ENCODE measurements at regions not wholly inside any gene's neighbourhood (a gene's known extent, or its start where the extent isn't known, plus 50 kb on each side); places are given as distances from the start of the nearest gene placed in this dataset.

DNA sequence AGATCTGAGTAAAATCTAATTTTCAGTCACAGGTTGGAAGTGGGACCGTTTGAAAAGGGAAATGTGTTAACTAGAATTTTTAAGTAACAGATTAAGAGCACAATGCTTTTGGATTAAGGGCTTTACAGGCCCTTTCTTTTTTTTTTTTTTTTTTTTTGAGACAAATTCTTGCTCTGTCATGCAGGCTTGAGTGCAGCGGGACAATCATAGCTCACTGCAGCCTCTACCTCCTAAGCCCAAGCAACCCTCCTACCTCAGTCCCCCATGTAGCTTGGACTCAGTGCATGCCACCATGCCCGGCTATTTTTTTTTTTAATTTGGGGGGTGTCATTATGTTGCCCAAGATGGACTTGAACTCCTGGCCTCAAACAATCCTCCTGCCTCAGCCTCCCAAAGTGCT, 363.7 kb downstream of the LIG4 start:
- no peak for DNase-seq

DNA sequence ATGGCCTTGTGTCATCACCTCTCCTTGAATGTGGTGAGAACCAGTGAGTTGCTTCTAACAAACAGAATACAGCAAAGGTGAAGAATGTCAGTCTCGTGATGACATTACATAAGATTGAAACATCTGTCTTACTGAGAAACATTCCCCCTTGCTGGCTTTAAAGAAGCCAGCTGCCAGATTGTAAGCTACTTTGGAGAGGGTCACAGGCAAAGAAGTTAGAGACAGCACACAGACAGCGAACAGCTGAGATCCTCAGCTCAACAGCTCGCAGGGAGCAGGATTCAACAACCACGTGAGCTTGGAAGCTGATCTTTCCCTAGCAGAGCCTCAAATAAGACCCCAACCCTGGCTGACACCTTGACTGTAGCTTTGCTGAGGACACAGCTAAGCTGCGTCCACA, 367.9 kb downstream of the LIG4 start:
- DNase-seq: no peak

DNA sequence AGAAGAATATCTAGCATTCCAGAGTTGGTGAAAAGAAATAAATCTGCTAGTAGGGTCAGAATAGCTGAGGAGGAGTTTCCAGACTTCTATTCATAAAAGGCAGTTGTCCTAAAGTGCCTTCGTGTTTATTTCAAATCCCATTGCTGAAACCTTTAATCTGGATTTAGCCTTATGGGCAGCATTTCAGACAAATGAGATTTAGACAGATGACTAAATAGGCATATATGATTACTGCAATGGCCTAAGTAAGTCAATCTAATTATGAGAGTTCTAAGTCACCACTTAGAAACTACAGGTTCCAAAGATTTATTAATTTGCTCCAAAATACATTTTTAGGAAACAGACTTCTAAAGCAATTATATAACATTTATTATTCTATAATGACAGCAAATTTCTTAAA, 368.7 kb downstream of the LIG4 start:
- DNase-seq: no peak

DNA sequence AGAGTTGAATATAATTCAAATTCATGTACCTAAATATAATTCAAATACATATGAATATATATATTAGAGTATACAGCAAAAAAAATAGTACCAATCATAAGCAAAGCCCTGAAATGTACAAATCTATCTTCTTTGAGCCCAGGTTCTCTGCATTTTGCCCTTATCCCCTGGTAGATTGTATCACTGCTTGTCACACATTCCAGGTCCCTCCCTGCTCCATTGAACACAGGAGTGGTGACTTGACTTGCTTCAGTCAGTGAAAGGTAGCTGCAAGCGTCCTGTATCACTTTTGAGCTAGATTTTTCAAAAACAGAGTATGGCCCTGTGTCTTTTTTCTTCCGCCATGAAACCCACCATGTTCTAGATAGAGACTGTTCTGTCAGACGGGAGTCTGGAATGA, 369.4 kb downstream of the LIG4 start:
- no peak for DNase-seq

DNA sequence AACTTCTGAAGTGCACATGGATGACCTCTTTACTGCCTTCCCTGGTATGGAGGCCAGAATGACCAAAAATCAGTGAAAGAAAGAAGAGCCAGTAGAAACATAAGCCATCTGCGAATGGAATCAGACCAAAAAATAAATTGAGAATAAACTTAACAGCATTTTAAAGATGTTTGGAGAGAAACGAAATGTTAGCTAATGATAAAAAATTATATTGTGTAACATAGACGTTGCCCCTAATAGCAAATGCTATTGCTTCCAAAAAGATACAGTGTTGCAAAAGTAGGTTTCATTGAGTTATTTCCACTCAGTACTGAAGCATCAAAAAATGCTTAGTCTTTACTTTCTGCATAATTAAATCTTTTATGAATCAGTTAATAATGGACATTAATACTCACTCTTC, 371.7 kb downstream of the LIG4 start:
- DNase-seq: no peak

DNA sequence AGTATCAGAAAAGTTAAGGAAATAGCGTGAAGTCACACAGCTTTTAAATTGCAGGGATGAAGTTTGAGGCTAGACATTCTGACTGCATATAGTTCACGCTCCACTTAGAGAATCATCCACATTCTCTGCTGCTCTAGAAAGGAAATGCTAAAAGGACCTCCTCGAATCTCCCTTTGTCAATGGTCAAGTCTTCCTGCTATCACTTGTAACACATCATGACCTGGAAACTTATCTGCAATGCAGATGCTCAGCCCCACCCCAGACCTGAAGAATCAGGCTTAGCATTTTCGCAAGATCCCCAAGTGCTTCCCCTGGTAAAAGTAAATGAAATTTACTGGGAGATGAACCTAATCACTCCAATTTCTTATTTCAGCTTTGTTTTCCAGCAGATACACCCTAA, 372.1 kb downstream of the LIG4 start:
- DNase-seq: no peak

DNA sequence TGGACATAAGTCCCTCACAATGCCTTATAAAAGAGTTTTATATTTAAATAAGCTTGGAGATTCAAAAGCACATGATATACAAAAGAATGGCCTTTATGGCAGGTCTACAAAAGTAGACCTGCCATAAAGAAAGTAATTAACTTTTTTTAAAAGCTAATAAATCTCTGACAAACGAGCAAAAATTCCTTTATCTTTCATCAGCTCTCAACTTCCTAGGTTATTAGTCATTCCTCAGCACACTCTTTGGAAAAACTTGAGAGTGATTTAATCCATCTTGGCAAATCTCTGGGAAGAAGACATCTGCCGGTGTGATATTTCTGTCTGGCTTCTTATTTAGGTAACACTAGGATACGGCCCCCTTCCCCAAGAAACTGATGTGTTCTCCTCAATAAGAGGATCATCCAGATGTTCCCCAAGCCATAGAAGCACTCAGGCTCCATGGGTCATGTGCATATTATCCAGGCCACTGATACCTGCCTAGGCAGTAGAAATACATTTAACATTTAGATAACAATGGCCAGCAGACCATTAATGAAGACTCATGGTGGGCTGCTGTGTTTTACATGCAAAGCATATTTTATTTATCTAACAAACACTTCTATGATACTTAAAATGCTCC, 372.7 kb downstream of the LIG4 start:
- DNase-seq: no peak

DNA sequence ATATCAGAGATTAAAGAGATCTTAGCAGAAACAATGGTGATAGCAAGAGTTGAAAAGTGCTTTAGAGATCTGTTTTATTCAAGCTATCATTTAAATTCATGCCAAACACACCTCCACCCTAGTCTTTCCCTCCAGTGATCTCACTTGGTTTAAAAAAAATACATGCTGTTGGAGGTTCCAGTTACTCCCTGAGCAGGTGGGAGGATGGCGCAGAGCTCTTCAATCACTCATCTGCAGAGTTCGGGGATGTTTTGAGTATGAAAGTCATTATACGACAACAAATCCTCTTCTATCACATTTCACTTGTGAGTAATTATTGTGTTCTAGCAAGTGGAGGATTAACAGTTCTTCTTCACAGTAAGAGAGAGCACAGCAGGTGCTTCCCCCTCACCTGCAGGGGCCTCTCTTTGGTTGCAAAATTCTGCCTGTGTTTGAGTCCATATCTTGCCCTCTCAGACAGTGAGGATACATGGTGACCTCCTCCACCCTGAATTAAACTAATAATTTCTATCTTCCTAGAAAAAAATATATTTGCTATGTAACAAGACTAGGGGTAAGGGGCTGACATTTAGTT, 376.7 kb downstream of the LIG4 start:
- DNase-seq: no peak

DNA sequence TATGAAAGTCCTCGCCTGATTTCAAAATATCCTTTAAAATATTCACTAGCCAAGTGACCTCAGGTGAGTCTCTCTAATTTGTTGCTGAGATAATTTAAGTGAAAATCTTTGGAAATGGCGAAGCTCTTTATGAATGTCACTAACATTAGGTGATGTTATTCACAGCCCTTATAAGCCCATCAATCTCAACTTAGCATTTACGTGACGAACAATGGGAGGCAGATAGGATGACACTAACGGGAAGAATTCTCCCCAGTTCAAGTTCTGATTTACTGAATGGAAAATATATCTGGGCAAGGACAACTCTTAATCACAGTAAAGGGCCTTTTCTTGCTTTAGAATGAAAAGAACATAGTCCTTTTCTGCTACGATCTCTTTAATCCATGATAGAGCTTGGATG, 378.7 kb downstream of the LIG4 start:
- DNase-seq: no peak

DNA sequence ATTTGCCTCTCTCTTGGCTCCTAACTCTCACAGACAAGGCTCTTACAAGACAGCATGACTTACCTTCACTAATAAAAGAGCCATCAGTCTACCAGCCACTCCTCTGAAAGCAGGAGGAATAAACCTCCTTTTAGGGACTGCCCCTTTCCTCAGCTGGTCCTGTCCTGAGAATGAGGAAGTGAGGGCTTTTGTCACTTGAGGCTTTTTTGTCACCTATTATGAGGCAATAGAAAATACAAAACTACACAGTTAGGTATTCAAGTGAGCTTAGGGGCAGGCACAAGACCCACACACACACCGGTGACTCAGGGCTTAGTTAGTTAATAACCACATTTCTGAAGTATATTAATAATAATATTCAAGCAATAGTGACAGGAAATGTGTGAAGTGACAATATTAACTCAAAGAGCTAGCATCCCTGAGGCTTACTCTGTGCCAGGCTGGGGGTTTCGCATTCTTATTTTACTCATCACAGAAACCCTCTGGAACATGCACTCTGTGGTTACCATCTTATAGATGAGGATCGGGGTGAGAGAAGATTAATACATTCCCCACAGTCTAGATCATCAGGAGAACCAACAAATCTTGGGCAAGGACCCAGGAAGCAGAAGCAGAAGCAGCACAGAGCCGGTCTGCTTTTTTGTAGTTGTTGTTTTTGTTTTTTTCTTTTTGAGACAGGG, 379.9 kb downstream of the LIG4 start:
- DNase-seq: no peak

DNA sequence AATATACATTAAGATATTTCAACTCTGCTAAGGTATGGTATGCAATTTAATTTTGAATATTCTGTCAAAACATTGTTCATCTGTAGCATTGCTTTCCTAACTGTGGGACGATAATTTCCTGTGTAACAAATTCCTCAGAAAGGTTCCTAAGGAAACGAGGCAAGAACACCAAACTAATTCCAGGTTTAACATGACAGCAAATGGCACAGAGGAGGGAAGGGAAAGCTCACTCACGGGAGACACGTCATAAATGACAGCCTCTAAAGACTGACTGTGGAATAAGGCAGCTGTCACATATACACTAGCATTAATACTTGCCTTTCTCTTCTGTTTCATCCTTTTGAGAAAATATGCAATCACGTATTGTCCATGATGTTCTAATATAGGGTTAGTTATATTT, 380.6 kb downstream of the LIG4 start:
- DNase-seq: no peak

DNA sequence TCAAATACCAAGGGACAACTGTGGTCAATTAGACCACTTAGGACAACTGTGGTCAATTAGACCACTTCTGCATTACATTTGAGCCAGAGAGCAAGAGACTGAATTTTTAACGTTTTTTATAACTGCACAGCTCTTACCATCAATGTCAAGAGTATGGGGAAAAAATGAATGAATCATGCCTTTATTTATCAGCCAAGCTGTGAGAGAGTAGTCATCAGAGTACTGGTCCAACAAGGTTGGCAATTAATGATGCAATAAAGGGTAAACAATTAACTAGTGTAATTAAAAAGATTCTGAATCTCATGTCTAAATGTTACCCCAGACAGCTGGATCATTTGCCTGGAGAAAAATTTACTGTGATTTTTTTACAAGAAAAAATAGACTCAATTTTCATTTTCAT, 381.1 kb downstream of the LIG4 start:
- DNase-seq: no peak

DNA sequence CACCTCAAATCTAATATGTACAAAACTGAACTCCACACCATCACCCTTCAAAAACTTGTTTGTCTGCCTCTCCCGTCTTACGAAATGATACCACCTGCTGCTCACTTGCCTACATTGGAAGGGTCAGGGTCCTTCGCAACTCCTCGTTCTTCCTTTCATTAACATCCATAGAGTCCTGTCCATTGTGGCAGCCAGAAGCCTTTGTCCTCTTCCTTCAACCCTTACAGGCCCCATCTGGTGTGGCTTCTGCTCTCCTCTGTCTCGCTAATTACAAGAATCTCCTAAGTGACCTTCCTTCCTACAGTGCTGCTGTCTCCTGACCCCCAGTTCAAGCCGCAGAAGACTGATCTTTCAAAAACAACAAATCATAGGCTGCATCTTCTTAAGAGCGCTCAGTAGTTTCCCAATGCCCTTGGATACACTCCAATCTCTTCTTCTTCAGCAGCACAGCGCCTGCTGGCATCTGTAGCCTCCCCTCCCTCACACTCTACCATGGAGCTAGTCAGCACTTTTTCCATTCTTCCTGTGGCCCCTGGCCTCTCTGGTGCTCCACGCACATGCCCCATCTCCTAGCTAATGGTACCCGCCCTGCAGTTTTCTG, 382.7 kb downstream of the LIG4 start:
- no peak for DNase-seq

DNA sequence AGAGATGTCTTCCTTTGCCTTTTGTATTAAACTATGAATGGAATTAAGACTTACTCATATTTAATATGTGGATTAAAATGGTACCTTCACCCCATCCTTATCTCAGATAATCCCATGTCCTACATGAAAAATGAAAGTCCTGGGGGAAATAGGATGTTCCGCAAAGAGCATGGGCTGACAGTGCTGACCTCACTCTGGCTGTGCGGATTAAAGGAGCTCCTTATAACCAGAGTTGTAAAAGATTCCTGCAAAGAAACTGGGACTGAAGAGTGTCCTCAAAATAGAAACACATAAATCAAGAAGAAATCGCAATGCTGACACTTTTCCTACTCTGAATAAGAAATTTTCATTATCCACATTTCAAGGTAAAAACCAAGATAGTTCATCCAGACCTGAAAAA, 384.5 kb downstream of the LIG4 start:
- DNase-seq: no peak

DNA sequence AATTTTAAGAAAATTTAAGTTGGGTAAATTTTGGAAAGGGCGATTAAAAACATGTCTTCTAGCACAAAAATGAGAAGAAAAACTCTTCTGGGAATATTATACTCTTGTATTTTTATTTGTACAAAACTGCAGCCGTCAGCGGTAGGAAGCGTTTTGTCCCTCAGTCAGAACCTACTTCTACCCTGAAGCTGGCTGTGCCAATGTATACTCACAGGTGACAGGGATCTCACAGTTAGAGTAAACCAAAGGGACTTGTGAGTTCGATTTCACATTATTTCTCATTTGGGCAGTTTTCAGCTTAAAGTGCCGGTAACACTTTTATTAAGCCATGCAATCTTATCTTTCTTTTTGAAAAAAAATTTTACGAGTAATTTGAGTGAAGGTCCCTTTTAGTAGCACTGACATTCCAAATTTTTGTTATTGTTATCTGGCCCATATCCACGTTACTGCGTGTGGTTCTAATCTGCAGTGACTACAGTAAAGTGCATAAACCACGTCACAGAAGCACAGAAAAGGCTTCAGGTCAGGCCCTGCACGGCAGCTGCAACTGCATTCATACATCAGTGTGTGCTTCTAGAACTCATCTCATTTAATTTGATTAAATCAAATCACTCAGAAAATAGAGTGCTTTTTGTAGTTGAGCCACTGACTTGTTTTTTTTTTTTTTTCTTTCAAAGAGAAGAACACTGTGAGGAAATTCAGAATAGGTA, 387.3 kb downstream of the LIG4 start:
- DNase-seq: no peak

DNA sequence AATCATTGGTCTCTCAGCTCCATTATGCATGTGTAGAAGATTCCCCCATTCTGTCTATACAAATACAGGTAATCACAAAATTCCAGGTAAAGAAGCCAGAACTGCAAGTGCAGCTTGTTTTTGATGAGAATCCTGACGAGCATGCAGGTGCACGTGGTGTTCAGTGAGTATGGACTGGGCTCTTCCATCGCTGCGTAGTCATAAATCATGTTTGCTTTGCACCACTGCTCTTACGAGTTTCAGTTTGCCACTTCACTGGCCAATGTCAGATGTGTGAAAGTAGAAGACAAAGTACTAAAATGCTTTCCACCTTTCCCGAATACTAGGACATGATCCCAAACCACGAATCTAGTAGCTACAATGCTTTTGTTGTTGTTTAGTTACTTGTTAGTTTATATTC, 390.7 kb downstream of the LIG4 start:
- DNase-seq: no peak

DNA sequence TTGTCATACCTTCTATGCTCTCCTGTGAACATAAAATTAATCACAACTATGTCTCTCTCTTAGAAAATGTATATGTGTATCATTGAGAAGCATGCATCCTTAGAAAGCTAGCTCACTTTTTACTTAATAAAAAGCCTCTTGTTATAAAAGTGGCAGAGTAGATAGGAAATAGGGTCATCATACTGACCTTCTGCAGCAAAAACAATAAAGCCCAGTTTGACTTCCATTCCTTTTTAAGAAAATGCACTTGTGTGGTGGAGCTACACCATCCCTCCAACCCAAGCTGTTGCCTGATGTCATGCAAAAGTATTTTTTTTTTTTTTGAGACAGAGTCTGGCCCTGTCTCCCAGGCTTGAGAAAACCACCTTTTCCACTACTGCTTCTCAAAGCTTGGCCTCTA, 393.3 kb downstream of the LIG4 start:
- no peak for DNase-seq

DNA sequence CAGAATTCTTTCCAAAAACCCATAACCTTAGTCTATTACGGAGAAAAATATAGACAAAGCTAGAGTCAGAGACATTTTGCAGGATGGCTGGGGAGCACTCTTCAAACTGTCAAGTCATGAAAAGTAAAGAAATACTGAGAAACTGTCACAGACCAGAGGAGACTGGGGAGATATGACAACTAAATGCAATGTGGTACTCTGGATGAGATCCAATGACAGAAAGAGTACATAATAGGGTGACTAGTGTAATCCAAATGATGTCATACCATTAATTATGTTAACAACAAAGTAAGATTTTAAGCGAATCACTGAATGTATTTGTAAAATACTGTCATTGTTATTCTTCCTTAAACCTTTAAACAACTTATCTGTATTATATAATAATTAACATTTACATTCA, 393.8 kb downstream of the LIG4 start:
- no peak for DNase-seq

DNA sequence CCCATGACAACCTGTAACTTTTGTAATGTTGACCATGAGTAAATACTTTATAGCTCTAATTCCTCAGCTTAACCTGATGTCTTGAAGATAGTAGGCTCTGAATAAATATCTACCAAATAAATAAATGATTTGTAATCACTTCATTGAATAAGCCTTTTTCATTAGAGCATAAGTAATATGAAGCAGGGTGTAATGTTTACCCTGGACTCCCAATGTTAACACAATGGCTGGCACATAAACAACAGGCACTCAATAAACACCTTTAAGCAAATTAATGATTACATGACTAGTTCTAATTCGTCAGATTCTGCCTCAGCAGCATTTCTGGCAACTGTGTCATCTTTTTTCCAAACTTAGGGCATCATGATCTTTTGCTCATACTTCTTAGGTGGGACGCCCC, 396.3 kb downstream of the LIG4 start:
- DNase-seq: no peak

DNA sequence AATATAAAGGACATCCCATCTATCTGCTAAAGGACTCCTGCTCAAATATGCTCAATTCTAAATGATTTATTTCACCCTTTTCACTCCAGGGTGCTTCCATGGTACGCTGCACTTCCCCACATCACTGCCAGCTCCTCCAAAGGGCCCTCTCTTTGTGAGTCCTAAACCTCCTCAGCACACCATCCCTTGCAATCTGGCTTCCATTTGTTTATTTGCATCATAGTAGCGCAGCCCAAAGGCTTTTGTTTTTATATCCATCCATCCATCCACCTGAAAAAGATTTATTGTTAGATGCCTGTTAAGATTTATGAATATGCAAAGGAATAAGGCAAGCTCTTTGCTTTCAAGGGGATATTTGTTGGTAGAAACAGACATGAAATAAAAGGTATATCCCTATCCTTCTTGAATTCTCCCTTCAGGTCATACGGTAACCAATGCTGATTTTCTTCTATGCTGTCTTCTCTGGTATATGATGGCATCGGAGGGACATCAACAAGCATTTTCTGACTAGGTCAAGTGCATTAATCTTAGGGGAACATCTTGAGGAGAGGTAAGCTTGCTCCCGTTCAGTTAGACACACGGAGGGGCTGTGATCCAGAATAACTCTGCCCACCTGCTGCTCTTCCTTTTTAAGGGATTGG, 397.6 kb downstream of the LIG4 start:
- DNase-seq: no peak

DNA sequence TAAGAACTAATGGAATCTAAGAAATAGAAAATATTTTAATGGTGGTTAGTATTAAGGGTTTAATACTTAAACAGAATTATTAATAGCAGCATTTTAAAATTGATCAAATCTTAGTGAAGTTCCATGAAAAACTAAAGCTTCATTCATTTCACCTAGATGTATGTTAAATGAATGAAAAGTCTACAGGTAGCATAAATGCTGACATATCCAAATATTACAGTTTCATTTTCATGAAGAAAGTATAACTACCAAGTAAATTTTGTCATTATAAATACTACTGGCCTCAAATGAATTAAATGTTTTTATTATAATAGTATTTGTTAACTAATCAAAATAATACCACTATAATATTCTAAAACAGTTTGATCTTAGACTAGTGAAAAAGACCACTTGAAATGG, 403.3 kb downstream of the LIG4 start:
- no peak for DNase-seq

DNA sequence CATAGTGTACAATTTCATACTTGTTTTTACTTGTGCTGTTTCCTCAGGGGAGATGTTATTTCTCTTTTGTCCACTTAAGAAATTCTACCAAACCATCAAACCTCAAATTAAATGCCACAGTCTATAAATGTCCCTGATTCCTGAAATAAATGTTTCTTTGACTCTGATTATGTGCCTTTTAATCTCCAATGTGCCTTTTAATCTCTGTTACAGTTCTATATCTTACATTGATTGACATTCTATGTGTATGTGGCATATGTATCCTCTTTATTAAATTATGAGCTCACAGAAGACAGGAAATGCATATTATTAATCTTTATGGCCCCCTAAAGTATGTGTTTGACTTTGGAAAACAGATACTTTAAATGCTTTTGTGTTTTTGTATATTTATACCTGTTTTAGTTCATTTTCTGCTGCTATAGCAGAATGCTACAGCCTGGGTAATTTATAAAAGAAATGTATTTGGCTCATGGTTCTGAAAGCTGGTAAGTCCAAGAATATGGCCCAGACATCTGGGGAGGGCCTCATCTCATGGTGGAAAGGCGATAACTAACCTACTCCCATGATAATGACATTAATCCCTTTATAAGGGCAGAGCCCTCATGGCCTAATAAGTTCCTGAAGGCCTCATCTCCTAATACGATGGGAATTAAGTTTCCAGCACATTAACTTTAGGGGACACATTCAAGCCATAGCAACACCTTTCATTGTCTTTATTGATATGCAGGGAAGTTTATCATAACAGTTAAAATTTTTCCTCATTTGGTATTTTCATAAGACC, 403.9 kb downstream of the LIG4 start:
- no peak for DNase-seq

DNA sequence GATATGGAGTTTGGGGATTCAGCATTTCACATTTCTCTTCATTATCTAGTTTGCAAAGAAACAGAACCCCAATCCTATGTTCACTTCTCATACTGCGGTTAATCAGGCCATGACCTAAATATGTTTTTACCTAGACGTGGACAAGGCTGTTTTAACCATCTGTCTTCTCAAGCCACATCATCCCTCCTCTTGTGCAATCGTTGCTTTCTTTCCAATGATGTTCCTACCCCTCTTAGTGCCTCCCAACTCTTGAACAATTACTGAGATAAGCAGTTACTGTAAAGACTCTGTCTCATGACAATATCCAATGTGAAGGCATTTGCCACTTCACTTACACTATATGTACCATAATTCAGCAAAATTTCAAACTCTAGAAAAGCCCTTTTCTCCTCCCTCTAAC, 406.2 kb downstream of the LIG4 start:
- DNase-seq: no peak

Data from bone marrow (tissue), 2 donors.